Keratinocyte (primary cell): ENCODE measurements at regions not wholly inside any gene's neighbourhood (a gene's known extent, or its start where the extent isn't known, plus 50 kb on each side); places are given as distances from the start of the nearest gene placed in this dataset.

Experiments
- DNase-seq: peaks from one replicate; pipeline ENCODE4 v3.0.0-alpha.2; 2011; ENCODE audit warnings: low read depth, missing footprints, low spot score
- FAIRE-seq: peaks from 2 replicates; lab custom pipeline; 2011; peaks lifted over from hg19 to GRCh38; lab: Jason Lieb, UNC
- H2AFZ ChIP-seq: 2 replicates; pipeline ENCODE4 v1.6.0; 2012; ENCODE audit warnings: low read length, control low read depth, inconsistent platforms; ENCODE audit not compliant: control insufficient read depth
- H3K27ac ChIP-seq: 2 replicates; pipeline ENCODE4 v1.5.1; 2011; ENCODE audit warnings: low read length; ENCODE audit not compliant: control insufficient read depth, insufficient read depth
- H3K27me3 ChIP-seq: 3 replicates; pipeline ENCODE4 v1.6.0; 2011; ENCODE audit warnings: low read length; ENCODE audit not compliant: control insufficient read depth, insufficient read depth; ENCODE audit errors: extremely low read depth
- H3K36me3 ChIP-seq, 2 experiments: 2 replicates in 1 of 2; 3 replicates in 1 of 2; pipeline ENCODE4 v1.5.1; 2011; ENCODE audit warnings: low read length in 2 of 2, mild to moderate bottlenecking in 1 of 2; ENCODE audit not compliant: control insufficient read depth in 2 of 2, insufficient read depth in 2 of 2; ENCODE audit errors: extremely low read depth in 1 of 2
- H3K4me1 ChIP-seq: 3 replicates; pipeline ENCODE4 v1.5.1; 2011; ENCODE audit warnings: low read length; ENCODE audit not compliant: control insufficient read depth, insufficient read depth; ENCODE audit errors: extremely low read depth
- H3K4me2 ChIP-seq: 3 replicates; pipeline ENCODE4 v1.6.0; 2011; ENCODE audit warnings: low read depth, low read length; ENCODE audit not compliant: control insufficient read depth, insufficient read depth; ENCODE audit errors: extremely low read depth
- H3K4me3 ChIP-seq, 3 experiments: fragments of 200-600 bp in 1 of 3; sonication (generic) in 1 of 3; 2 replicates in 2 of 3; 3 replicates in 1 of 3; pipeline ENCODE4 v1.5.1; 2011 to 2016; ENCODE audit warnings: low read length in 3 of 3, mild to moderate bottlenecking in 3 of 3, control low read depth in 2 of 3, inconsistent platforms in 1 of 3, low read depth in 1 of 3, mixed read lengths in 1 of 3, mixed run types in 1 of 3, moderate library complexity in 1 of 3; ENCODE audit not compliant: control insufficient read depth in 2 of 3, insufficient read depth in 2 of 3; ENCODE audit errors: extremely low read depth in 1 of 3
- H3K79me2 ChIP-seq: 2 replicates; pipeline ENCODE4 v1.6.0; 2012; ENCODE audit warnings: low read length; ENCODE audit not compliant: control insufficient read depth, insufficient read depth
- H3K9ac ChIP-seq: 3 replicates; pipeline ENCODE4 v1.6.0; 2011; ENCODE audit warnings: low read length; ENCODE audit not compliant: control insufficient read depth, insufficient read depth; ENCODE audit errors: extremely low read depth
- H3K9me1 ChIP-seq: 3 replicates; pipeline ENCODE4 v1.6.0; 2011; ENCODE audit warnings: low read length; ENCODE audit not compliant: control insufficient read depth, insufficient read depth; ENCODE audit errors: extremely low read depth
- H3K9me3 ChIP-seq: 2 replicates; pipeline ENCODE4 v1.5.1; 2012; ENCODE audit warnings: low read depth, low read length; ENCODE audit not compliant: control insufficient read depth
- H4K20me1 ChIP-seq: 3 replicates; pipeline ENCODE4 v1.6.0; 2011; ENCODE audit warnings: low read length; ENCODE audit not compliant: control insufficient read depth, insufficient read depth; ENCODE audit errors: extremely low read depth
- EZH2 ChIP-seq: IDR thresholded peaks from one replicate; pipeline ENCODE4 v1.6.1; 2012; ENCODE audit warnings: inconsistent platforms, mild to moderate bottlenecking, low read length, moderate library complexity
- dilution Hi-C: fragments of 300-500 bp; cut with MboI; formaldehyde crosslinking; loops from one replicate; pipeline ENCODE4 v1.7.0; 2020; ENCODE audit warnings: low sequenced_read_pairs; ENCODE audit not compliant: extremely low pct_ligation_motif_present
- TF ChIP-seq, protein P1 (sequence below), 3 experiments: IDR thresholded peaks in 1 of 3; conservative IDR thresholded peaks in 1 of 3; optimal IDR thresholded peaks in 1 of 3; 2 replicates in 2 of 3; 3 replicates in 1 of 3; pipeline versions ENCODE3 to v1.5.1; 2011; ENCODE audit warnings: low read length in 3 of 3, mild to moderate bottlenecking in 3 of 3, moderate library complexity in 2 of 3, control low read depth in 1 of 3, inconsistent platforms in 1 of 3; ENCODE audit not compliant: insufficient read depth in 2 of 3; ENCODE audit errors: extremely low read depth in 1 of 3

DNA sequence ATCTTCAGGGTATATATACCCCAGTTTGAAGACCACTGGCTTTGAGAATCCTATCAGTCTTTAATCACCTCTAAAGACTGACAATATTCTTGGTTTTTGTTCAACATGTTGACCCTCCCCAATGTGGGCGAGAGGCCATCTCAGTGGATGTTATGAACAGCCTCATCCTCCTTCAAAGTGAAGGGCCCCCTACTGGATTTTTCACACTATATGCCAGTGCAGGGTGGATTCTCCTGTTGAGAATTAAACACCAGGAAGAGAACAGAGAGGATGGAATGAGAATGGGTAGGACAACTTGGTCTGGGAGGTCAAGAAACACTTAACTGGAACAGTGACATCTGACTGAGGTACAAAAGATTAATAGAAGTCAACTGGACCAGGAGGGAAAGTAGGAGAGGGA is 327.1 kb downstream of the MAFB start:
- dilution Hi-C loops: loop anchor here (5.0 kb wide), 1 partner anchor 40 kb away; no protein-coding TSS in a partner anchor
- Histone ChIP-seq H3K4me3 (no peak overlapping the region), H3K9me3 (no peaks in the 10 kb centered on the region)

DNA sequence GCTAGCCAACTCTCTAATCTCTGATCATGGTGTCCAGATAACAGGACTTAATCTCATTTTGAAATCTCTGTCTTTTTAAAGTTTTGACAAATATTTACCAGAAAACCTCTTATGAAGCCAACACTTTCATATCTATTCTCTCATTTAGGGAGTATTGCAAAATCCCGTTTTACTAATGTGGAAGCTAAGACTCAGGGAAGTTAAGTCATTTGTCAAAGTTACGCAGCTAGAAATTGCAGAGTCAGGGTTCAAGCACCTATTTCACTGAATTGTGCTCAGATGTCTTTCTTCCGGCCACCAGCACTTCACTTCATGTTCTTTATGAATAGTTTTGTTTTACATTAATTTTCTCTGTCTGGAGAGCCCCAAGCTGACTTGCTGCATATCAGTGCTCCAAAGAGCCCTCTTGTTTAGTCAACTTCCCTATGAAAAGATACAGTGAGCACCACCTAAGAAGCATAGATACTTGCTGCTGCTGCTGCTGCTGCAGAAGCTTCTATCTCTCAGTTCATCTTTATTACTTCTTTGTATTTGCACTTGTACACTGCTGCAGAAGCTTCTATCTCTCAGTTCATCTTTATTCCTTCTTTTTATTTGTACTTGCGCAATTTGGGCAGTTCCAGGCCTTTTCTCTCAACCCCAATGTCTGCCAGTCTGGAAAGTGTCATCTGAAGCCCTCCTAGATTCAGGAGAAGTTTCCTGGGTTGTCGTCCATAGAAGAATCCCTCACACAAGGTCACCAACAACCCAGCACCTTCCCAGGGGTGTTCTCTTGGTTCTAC is 329.7 kb downstream of the MAFB start:
- FAIRE-seq (no peak), DNase-seq (no peak)
- Histone ChIP-seq H3K27ac (no peak overlapping the region), H4K20me1 (no peaks in the 10 kb centered on the region), H3K9ac (no peak overlapping the region), H3K79me2 (no peaks in the 10 kb centered on the region), H3K4me2 (no peak overlapping the region), H3K4me1 (no peaks in the 10 kb centered on the region), H3K9me1 (no peaks in the 10 kb centered on the region), H2AFZ (no peak overlapping the region), H3K36me3 (no peaks in the 10 kb centered on the region), H3K27me3 (peaks cover 4% of the 10 kb centered on the region), H3K9me3 (no peaks in the 10 kb centered on the region), H3K4me3 (no peak overlapping the region)
- no peak for TF ChIP-seq EZH2
- TF ChIP-seq, protein P1, sequence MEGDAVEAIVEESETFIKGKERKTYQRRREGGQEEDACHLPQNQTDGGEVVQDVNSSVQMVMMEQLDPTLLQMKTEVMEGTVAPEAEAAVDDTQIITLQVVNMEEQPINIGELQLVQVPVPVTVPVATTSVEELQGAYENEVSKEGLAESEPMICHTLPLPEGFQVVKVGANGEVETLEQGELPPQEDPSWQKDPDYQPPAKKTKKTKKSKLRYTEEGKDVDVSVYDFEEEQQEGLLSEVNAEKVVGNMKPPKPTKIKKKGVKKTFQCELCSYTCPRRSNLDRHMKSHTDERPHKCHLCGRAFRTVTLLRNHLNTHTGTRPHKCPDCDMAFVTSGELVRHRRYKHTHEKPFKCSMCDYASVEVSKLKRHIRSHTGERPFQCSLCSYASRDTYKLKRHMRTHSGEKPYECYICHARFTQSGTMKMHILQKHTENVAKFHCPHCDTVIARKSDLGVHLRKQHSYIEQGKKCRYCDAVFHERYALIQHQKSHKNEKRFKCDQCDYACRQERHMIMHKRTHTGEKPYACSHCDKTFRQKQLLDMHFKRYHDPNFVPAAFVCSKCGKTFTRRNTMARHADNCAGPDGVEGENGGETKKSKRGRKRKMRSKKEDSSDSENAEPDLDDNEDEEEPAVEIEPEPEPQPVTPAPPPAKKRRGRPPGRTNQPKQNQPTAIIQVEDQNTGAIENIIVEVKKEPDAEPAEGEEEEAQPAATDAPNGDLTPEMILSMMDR (optimal IDR thresholded peaks at IDR 0.05 in 1 of 3, IDR thresholded peaks at IDR 0.05 in 1 of 3, conservative IDR thresholded peaks at IDR 0.05 in 1 of 3; ENCODE audit: extremely low read depth in 1 of 3, insufficient read depth in 2 of 3, low read length in 3 of 3): no peak
- dilution Hi-C loops: no loop called here

More for the DNA sequence above, 327.1 kb downstream of the MAFB start:
- no peak for DNase-seq
- Histone ChIP-seq H3K36me3 (no peaks in the 10 kb centered on the region), H3K27ac (no peak overlapping the region), H3K9me1 (no peaks in the 10 kb centered on the region), H3K4me1 (no peaks in the 10 kb centered on the region), H3K79me2 (no peaks in the 10 kb centered on the region), H3K9ac (no peak overlapping the region), H3K27me3 (peaks cover 4% of the 10 kb centered on the region), H4K20me1 (no peaks in the 10 kb centered on the region), H2AFZ (no peak overlapping the region), H3K4me2 (no peak overlapping the region)
- FAIRE-seq: no peak
- TF ChIP-seq, protein P1 (optimal IDR thresholded peaks at IDR 0.05 in 1 of 3, IDR thresholded peaks at IDR 0.05 in 1 of 3, conservative IDR thresholded peaks at IDR 0.05 in 1 of 3; ENCODE audit: extremely low read depth in 1 of 3, insufficient read depth in 2 of 3, low read length in 3 of 3): peak in 1 of 3 experiments; percentile 3
- TF ChIP-seq EZH2: no peak
